GM23338 (cell line): ENCODE measurements at regions not wholly inside any gene's neighbourhood (a gene's known extent, or its start where the extent isn't known, plus 50 kb on each side); places are given as distances from the start of the nearest gene placed in this dataset.

ENCODE experiments used
- ATAC-seq: fragments of 200-7000 bp; cut with Tn5 transposase; 3 replicates; pipeline ENCODE4 v1.9.1; 2020
- DNase-seq: peaks from one replicate; pipeline ENCODE4 v3.0.0-alpha.2; 2015; ENCODE audit warnings: low spot score
- H2AFZ ChIP-seq: fragments of 200-600 bp; sonication (generic); 2 replicates; pipeline ENCODE4 v1.8.0; 2016; ENCODE audit warnings: antibody characterized with exemption, mild to moderate bottlenecking, moderate library complexity
- H3F3A ChIP-seq: fragments of 200-600 bp; sonication (generic); replicated peaks from 2 replicates; pipeline ENCODE4 v1.8.0; 2017; ENCODE audit warnings: antibody characterized with exemption, mixed run types, low read depth
- H3K27ac ChIP-seq: fragments of 200-600 bp; sonication (generic); 2 replicates; pipeline ENCODE4 v1.6.1; 2016; ENCODE audit warnings: low read depth
- H3K27me3 ChIP-seq: fragments of 200-600 bp; sonication (generic); 2 replicates; pipeline ENCODE4 v1.8.0; 2016; ENCODE audit warnings: mild to moderate bottlenecking, mixed run types, moderate library complexity; ENCODE audit not compliant: insufficient read depth
- H3K36me3 ChIP-seq: fragments of 200-600 bp; sonication (generic); 2 replicates; pipeline ENCODE4 v1.8.0; 2016; ENCODE audit warnings: mild to moderate bottlenecking; ENCODE audit not compliant: insufficient read depth
- H3K4me1 ChIP-seq: fragments of 200-600 bp; sonication (generic); 2 replicates; pipeline ENCODE4 v1.8.0; 2016; ENCODE audit warnings: mild to moderate bottlenecking, moderate library complexity; ENCODE audit not compliant: insufficient read depth
- H3K4me2 ChIP-seq: fragments of 200-600 bp; sonication (generic); 2 replicates; pipeline ENCODE4 v1.7.1; 2017; ENCODE audit warnings: mixed run types
- H3K4me3 ChIP-seq: fragments of 200-600 bp; sonication (generic); 2 replicates; pipeline ENCODE4 v1.6.1; 2016; ENCODE audit warnings: mixed run types
- H3K79me2 ChIP-seq: fragments of 200-600 bp; sonication (generic); replicated peaks from 2 replicates; pipeline ENCODE4 v1.8.0; 2017; ENCODE audit warnings: mild to moderate bottlenecking; ENCODE audit not compliant: insufficient read depth
- H3K9me2 ChIP-seq: fragments of 200-600 bp; sonication (generic); 2 replicates; pipeline ENCODE4 v1.8.0; 2017; ENCODE audit not compliant: insufficient read depth
- H4K20me1 ChIP-seq: fragments of 200-600 bp; sonication (generic); replicated peaks from 2 replicates; pipeline ENCODE4 v1.8.0; 2017; ENCODE audit warnings: mild to moderate bottlenecking; ENCODE audit not compliant: insufficient read depth
- H3K27ac Mint-ChIP-seq: 2 replicates; pipeline ENCODE4 v1.8.0; 2020; ENCODE audit warnings: inconsistent platforms, mild to moderate bottlenecking, moderate library complexity, mixed read lengths
- H3K27me3 Mint-ChIP-seq: 3 replicates; pipeline ENCODE4 v1.8.0; 2022; ENCODE audit warnings: low read depth, mild to moderate bottlenecking, moderate library complexity, mixed read lengths, inconsistent platforms; ENCODE audit not compliant: insufficient read depth, poor library complexity
- H3K36me3 Mint-ChIP-seq: 3 replicates; pipeline ENCODE4 v1.8.0; 2021; ENCODE audit warnings: low read depth, mild to moderate bottlenecking, inconsistent platforms, moderate library complexity, mixed read lengths
- H3K4me1 Mint-ChIP-seq: 3 replicates; pipeline ENCODE4 v1.8.0; 2020; ENCODE audit warnings: mild to moderate bottlenecking, inconsistent platforms, mixed read lengths
- H3K4me3 Mint-ChIP-seq: 3 replicates; pipeline ENCODE4 v1.8.0; 2021; ENCODE audit warnings: moderate library complexity, mild to moderate bottlenecking, inconsistent platforms, mixed read lengths
- H3K9me3 Mint-ChIP-seq: 3 replicates; pipeline ENCODE4 v1.8.0; 2020; ENCODE audit warnings: moderate library complexity, mild to moderate bottlenecking, inconsistent platforms, mixed read lengths
- CREB1 ChIP-seq: fragments of 250-450 bp; sonication (Bioruptor Pico); IDR thresholded peaks from 2 replicates; pipeline ENCODE4 v1.5.0; 2020; ENCODE audit warnings: low read depth, mild to moderate bottlenecking, moderate library complexity
- EZH2 ChIP-seq: fragments of 200-600 bp; sonication (generic); IDR thresholded peaks from one replicate; pipeline ENCODE4 v1.8.0; 2017; ENCODE audit warnings: antibody characterized with exemption, mild to moderate bottlenecking, low read depth; ENCODE audit not compliant: unreplicated experiment
- EZH2phosphoT487 ChIP-seq: fragments of 200-600 bp; sonication (generic); IDR thresholded peaks from one replicate; pipeline ENCODE4 v1.8.1; 2018; ENCODE audit warnings: antibody characterized with exemption; ENCODE audit not compliant: unreplicated experiment
- STAT1 ChIP-seq: IDR thresholded peaks from one replicate; pipeline ENCODE4 v1.6.1; 2016; ENCODE audit warnings: antibody characterized with exemption; ENCODE audit not compliant: unreplicated experiment
- ZNF114 ChIP-seq: fragments of 250-450 bp; sonication (Bioruptor Pico); IDR thresholded peaks from 2 replicates; pipeline ENCODE4 v1.5.0; 2020; ENCODE audit warnings: mild to moderate bottlenecking, moderate library complexity
- ZNF331 ChIP-seq: fragments of 250-450 bp; sonication (Bioruptor Pico); IDR thresholded peaks from 2 replicates; pipeline ENCODE4 v1.5.0; 2020; ENCODE audit warnings: low read depth, mild to moderate bottlenecking, moderate library complexity
- TF ChIP-seq, protein P1 (sequence below): IDR thresholded peaks from 2 replicates; pipeline ENCODE4 v1.6.1; 2016; ENCODE audit warnings: antibody characterized with exemption
- TF ChIP-seq, protein P2 (sequence below), 2 experiments: fragments of 200-600 bp in 1 of 2; sonication (generic) in 1 of 2; conservative IDR thresholded peaks; 2 replicates each; pipeline versions ENCODE4 v1.5.1 to v1.6.1; 2016 to 2017; ENCODE audit warnings: antibody characterized with exemption in 2 of 2, low read depth in 2 of 2, mild to moderate bottlenecking in 2 of 2, moderate library complexity in 1 of 2
- TF ChIP-seq, protein P3 (sequence below): IDR thresholded peaks from one replicate; pipeline ENCODE4 v1.6.1; 2018; ENCODE audit warnings: antibody characterized with exemption; ENCODE audit not compliant: unreplicated experiment

DNA sequence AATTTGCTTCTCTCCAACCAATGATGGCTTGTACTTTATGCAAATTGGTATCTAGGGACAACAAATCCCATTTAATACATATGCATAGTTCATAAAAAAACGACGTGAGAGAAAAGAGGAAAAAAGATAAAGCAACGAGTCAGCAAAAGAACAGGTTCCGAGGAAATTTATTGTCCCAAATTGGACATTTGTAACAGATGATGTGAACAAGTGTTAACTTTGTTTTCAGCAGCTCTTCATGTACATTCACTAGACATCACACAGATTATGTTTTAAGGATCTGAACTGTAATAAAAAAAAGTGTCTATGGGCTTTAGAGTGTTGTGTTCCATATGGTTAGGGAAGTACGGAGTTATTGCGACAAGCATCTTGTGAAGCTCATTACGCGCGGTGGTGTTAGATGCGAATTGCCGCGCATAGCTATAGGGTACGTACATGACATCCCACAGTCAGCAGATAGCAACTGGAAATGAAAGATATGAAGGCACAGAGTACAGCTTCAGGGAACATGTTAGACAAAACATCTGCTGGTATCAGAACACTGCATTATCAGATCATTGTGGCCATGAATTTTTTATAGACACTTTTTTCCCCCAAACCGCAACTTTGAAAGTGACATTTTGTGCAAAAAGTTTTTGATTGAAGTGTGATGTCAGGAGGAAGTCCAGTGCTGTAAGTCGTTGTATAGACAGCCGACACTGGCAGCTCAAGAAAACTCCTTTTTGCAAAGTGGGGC lies 1073.1 kb upstream of the FANCL start:
- ATAC-seq, result no peak
- Histone ChIP-seq H3K36me3 (no peaks in the 10 kb centered on the region), H3K4me2 (no peak overlapping the region), H3K9me2 (no peaks in the 10 kb centered on the region), H2AFZ (no peak overlapping the region), H3F3A (no peaks in the 10 kb centered on the region), H3K4me1 (no peaks in the 10 kb centered on the region; the same call in 1 of the 2 replicates), H3K27ac (no peak overlapping the region), H4K20me1 (no peaks in the 10 kb centered on the region), H3K4me3 (no peak overlapping the region), H3K27me3 (no peaks in the 10 kb centered on the region), H3K79me2 (no peaks in the 10 kb centered on the region)
- DNase-seq, result no peak
- Mint-ChIP-seq H3K27me3 (peaks cover 3% of the 10 kb centered on the region), H3K4me1 (peaks cover 6% of the 10 kb centered on the region; the same call in 2 of the 3 replicates), H3K9me3 (no peaks in the 10 kb centered on the region), H3K4me3 (no peak overlapping the region), H3K27ac (no peak overlapping the region), H3K36me3 (no peaks in the 10 kb centered on the region)
- TF ChIP-seq, protein P1, sequence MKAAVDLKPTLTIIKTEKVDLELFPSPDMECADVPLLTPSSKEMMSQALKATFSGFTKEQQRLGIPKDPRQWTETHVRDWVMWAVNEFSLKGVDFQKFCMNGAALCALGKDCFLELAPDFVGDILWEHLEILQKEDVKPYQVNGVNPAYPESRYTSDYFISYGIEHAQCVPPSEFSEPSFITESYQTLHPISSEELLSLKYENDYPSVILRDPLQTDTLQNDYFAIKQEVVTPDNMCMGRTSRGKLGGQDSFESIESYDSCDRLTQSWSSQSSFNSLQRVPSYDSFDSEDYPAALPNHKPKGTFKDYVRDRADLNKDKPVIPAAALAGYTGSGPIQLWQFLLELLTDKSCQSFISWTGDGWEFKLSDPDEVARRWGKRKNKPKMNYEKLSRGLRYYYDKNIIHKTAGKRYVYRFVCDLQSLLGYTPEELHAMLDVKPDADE, result no peak
- TF ChIP-seq ZNF114 (CRISPR knock-in tag), result no peak
- TF ChIP-seq ZNF331 (CRISPR knock-in tag), result no peak
- TF ChIP-seq EZH2phosphoT487, result no peak
- TF ChIP-seq EZH2, result no peak
- TF ChIP-seq CREB1, result no peak
- TF ChIP-seq STAT1, result no peak

DNA sequence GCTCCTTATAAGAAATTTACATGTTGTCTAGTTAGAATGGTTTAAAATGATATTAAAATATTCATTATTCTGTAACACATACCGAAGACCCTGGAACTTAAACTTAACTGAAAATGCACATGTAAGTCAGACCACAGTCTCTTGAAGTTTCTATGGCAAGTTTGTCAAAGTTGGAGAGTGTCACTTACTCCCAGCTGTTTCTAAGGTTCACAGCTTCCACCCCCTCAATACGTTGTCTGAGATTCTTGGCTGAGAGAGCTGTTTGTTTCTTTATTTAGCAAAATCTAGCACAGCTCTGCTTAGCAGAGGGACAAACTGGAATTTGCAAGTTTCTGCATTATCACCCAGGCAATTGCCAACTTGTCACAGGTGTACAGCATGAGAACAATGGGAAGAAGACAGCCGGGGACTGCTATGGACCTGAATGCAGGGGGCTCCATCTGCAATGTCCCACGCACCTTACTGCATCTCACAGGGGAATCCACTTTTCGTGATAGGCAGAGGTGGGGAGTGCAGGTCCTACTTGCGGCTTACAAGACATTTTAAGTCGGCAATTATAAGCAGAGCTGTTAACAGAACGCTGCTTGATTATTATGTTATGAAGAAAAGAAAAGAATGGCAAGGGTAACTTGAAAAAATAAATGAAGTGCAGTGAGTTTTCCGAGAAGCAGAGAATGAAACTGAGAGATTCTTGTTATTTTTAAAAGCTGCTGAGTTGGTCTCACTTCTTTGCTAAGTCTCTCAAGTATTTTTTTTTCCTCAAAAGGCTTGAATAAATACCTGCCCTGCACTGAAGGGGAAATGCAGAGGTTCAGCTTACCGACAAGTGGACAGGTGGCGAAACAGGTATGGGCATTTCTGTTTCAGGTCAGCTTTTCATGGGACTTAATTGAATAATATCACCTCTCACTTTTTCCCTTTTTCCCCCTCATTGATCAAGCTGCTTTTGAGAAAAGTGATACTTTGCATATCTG lies 1072.1 kb upstream of the FANCL start:
- Histone ChIP-seq H3K9me2 (no peaks in the 10 kb centered on the region), H3K4me1 (no peaks in the 10 kb centered on the region; the same call in 1 of the 2 replicates), H3K27ac (no peak overlapping the region), H4K20me1 (no peaks in the 10 kb centered on the region), H3K36me3 (no peaks in the 10 kb centered on the region), H2AFZ (no peak overlapping the region; the same call in 1 of the 2 replicates), H3K4me2 (no peak overlapping the region), H3F3A (no peaks in the 10 kb centered on the region), H3K79me2 (no peaks in the 10 kb centered on the region), H3K4me3 (no peak overlapping the region), H3K27me3 (no peaks in the 10 kb centered on the region)
- Mint-ChIP-seq H3K4me3 (no peak overlapping the region), H3K36me3 (no peaks in the 10 kb centered on the region), H3K9me3 (no peaks in the 10 kb centered on the region), H3K27me3 (peaks cover 1% of the 10 kb centered on the region), H3K4me1 (peaks cover 6% of the 10 kb centered on the region; the same call in 2 of the 3 replicates), H3K27ac (no peak overlapping the region)
- DNase-seq (no peak), ATAC-seq (no peak)
- TF ChIP-seq, protein P2, sequence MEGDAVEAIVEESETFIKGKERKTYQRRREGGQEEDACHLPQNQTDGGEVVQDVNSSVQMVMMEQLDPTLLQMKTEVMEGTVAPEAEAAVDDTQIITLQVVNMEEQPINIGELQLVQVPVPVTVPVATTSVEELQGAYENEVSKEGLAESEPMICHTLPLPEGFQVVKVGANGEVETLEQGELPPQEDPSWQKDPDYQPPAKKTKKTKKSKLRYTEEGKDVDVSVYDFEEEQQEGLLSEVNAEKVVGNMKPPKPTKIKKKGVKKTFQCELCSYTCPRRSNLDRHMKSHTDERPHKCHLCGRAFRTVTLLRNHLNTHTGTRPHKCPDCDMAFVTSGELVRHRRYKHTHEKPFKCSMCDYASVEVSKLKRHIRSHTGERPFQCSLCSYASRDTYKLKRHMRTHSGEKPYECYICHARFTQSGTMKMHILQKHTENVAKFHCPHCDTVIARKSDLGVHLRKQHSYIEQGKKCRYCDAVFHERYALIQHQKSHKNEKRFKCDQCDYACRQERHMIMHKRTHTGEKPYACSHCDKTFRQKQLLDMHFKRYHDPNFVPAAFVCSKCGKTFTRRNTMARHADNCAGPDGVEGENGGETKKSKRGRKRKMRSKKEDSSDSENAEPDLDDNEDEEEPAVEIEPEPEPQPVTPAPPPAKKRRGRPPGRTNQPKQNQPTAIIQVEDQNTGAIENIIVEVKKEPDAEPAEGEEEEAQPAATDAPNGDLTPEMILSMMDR (conservative IDR thresholded peaks at IDR 0.05; ENCODE audit: low read depth in 2 of 2), result no peak
- TF ChIP-seq CREB1 (no peak), EZH2phosphoT487 (no peak)
- TF ChIP-seq, protein P1, result no peak
- TF ChIP-seq, protein P3, sequence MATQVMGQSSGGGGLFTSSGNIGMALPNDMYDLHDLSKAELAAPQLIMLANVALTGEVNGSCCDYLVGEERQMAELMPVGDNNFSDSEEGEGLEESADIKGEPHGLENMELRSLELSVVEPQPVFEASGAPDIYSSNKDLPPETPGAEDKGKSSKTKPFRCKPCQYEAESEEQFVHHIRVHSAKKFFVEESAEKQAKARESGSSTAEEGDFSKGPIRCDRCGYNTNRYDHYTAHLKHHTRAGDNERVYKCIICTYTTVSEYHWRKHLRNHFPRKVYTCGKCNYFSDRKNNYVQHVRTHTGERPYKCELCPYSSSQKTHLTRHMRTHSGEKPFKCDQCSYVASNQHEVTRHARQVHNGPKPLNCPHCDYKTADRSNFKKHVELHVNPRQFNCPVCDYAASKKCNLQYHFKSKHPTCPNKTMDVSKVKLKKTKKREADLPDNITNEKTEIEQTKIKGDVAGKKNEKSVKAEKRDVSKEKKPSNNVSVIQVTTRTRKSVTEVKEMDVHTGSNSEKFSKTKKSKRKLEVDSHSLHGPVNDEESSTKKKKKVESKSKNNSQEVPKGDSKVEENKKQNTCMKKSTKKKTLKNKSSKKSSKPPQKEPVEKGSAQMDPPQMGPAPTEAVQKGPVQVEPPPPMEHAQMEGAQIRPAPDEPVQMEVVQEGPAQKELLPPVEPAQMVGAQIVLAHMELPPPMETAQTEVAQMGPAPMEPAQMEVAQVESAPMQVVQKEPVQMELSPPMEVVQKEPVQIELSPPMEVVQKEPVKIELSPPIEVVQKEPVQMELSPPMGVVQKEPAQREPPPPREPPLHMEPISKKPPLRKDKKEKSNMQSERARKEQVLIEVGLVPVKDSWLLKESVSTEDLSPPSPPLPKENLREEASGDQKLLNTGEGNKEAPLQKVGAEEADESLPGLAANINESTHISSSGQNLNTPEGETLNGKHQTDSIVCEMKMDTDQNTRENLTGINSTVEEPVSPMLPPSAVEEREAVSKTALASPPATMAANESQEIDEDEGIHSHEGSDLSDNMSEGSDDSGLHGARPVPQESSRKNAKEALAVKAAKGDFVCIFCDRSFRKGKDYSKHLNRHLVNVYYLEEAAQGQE, result no peak
